Tibial nerve (tissue), 3 donors: ENCODE measurements at regions not wholly inside any gene's neighbourhood (a gene's known extent, or its start where the extent isn't known, plus 50 kb on each side); places are given as distances from the start of the nearest gene placed in this dataset.

Experiments
- POLR2A ChIP-seq, 2 donors: fragments of 450-650 bp; IDR thresholded peaks; one replicate each; pipeline ENCODE4 v1.6.1; 2017; ENCODE audit warnings: antibody characterized with exemption in 2 of 2, mild to moderate bottlenecking in 2 of 2, moderate library complexity in 2 of 2
- TF ChIP-seq, protein P1 (sequence below), 5 experiments: fragments of 200-600 bp in 3 of 5; fragments of 450-650 bp in 2 of 5; sonication (generic) in 3 of 5; IDR thresholded peaks; one replicate each; pipeline ENCODE4 v1.5.1; 2016 to 2019; ENCODE audit warnings: antibody characterized with exemption in 5 of 5, mild to moderate bottlenecking in 3 of 5, moderate library complexity in 2 of 5

DNA sequence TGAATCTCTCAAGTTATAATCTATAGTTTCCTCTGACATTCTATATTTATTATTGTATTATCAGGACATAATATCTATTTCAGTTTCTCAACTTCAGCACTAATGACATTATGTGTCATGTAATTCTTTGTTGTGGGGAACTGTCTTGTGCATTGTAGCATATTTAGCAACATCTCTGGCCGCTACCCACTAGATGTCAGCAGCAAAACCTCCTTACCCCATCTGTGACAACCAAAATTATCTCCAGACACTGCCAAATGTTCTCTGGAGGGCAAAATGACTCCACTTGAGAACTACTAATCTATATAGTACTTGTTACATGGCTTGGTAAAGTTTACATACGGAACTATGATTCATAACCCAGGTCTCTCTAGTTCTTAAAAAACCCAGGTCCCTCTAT lies 110.2 kb downstream of the RASSF9 start:
- TF ChIP-seq, protein P1, sequence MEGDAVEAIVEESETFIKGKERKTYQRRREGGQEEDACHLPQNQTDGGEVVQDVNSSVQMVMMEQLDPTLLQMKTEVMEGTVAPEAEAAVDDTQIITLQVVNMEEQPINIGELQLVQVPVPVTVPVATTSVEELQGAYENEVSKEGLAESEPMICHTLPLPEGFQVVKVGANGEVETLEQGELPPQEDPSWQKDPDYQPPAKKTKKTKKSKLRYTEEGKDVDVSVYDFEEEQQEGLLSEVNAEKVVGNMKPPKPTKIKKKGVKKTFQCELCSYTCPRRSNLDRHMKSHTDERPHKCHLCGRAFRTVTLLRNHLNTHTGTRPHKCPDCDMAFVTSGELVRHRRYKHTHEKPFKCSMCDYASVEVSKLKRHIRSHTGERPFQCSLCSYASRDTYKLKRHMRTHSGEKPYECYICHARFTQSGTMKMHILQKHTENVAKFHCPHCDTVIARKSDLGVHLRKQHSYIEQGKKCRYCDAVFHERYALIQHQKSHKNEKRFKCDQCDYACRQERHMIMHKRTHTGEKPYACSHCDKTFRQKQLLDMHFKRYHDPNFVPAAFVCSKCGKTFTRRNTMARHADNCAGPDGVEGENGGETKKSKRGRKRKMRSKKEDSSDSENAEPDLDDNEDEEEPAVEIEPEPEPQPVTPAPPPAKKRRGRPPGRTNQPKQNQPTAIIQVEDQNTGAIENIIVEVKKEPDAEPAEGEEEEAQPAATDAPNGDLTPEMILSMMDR (IDR thresholded peaks at IDR 0.05): no peak
- no peak for TF ChIP-seq POLR2A (IDR thresholded peaks at IDR 0.05)
